ENCODE measurements at regions not wholly inside any gene's neighbourhood (a gene's known extent, or its start where the extent isn't known, plus 50 kb on each side); places are given as distances from the start of the nearest gene placed in this dataset.

DNA sequence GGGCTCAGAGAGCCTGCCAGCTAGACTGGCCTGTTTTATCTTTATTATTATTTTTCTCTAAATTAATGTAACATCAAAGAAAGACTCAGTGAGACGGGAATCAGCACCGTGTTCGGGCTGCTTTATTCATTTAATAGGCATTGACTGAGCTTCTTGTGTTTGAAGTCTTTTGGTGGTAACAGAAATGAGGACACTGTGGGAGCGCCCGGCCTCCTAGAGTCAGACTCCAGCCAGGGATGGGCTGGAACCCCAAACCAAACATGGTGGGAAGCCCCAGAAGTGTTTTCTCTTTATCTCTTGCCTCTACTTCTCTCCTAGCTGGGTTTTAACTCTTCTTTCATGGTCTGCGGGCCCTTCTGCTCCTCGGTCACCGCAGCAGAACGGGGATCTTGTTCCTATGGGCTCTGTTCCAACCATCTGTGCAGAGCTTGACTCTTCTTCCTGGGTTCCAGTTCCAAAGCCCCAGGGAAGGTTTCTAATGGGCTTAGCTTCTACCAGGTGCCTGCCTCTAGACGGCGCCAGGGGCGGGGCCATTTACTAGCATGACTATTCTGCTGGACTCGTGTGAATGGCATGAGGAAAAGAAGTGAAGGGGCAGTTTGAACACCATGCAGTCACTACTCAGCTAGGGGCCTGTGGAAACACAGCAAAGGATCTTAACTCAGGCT is 123.8 kb downstream of the FGF18 start:
- peaks cover 7% of the 10 kb centered on the region; the same call in 1 of the 2 replicates for H3K9me3 Mint-ChIP-seq
- ChIA-PET CTCF (interaction anchor here (1.0 to 1.4 kb wide), 2 partner anchors 59 to 315 kb away, joined by 3 read pairs; no protein-coding TSS in a partner anchor), POLR2A (no interaction called here)
- DNase-seq (ENCODE audit: low spot score) (no peak), ATAC-seq (no peak)
- H3K27ac Mint-ChIP-seq, result no peak overlapping the region
- no peak for TF ChIP-seq ZMAT4 (CRISPR knock-in tag; IDR thresholded peaks at IDR 0.05)
- TF ChIP-seq, protein P1, sequence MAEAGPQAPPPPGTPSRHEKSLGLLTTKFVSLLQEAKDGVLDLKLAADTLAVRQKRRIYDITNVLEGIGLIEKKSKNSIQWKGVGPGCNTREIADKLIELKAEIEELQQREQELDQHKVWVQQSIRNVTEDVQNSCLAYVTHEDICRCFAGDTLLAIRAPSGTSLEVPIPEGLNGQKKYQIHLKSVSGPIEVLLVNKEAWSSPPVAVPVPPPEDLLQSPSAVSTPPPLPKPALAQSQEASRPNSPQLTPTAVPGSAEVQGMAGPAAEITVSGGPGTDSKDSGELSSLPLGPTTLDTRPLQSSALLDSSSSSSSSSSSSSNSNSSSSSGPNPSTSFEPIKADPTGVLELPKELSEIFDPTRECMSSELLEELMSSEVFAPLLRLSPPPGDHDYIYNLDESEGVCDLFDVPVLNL (CRISPR knock-in tag; IDR thresholded peaks at IDR 0.05; ENCODE audit: borderline replicate concordance, low read depth), result no peak
- TF ChIP-seq OVOL2 (CRISPR knock-in tag; IDR thresholded peaks at IDR 0.05; ENCODE audit: borderline replicate concordance), result no peak
- TF ChIP-seq TCF7 (CRISPR knock-in tag; IDR thresholded peaks at IDR 0.05; ENCODE audit: low read depth), result no peak
- no peak for TF ChIP-seq IRF2 (CRISPR knock-in tag; IDR thresholded peaks at IDR 0.05; ENCODE audit: borderline replicate concordance, low read depth)
- TF ChIP-seq ZNF281 (CRISPR knock-in tag; IDR thresholded peaks at IDR 0.05), result no peak
- no peak for TF ChIP-seq SMAD4 (CRISPR knock-in tag; IDR thresholded peaks at IDR 0.05)
- TF ChIP-seq JAZF1 (CRISPR knock-in tag; IDR thresholded peaks at IDR 0.05), result no peak
- no peak for TF ChIP-seq GTF2I (CRISPR knock-in tag; conservative IDR thresholded peaks at IDR 0.05)
- no peak for TF ChIP-seq TP53 (CRISPR knock-in tag; IDR thresholded peaks at IDR 0.05)
- no peak for TF ChIP-seq NR2C2 (CRISPR knock-in tag; IDR thresholded peaks at IDR 0.05)
- TF ChIP-seq STAT6 (CRISPR knock-in tag; conservative IDR thresholded peaks at IDR 0.05; ENCODE audit: low read depth), result no peak
- TF ChIP-seq FOXP4 (CRISPR knock-in tag; IDR thresholded peaks at IDR 0.05), result no peak
- no peak for TF ChIP-seq TEAD1 (CRISPR knock-in tag; IDR thresholded peaks at IDR 0.05)
- no peak for TF ChIP-seq ZNF423 (CRISPR knock-in tag; IDR thresholded peaks at IDR 0.05)
- TF ChIP-seq, protein P2, sequence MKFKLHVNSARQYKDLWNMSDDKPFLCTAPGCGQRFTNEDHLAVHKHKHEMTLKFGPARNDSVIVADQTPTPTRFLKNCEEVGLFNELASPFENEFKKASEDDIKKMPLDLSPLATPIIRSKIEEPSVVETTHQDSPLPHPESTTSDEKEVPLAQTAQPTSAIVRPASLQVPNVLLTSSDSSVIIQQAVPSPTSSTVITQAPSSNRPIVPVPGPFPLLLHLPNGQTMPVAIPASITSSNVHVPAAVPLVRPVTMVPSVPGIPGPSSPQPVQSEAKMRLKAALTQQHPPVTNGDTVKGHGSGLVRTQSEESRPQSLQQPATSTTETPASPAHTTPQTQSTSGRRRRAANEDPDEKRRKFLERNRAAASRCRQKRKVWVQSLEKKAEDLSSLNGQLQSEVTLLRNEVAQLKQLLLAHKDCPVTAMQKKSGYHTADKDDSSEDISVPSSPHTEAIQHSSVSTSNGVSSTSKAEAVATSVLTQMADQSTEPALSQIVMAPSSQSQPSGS (CRISPR knock-in tag; IDR thresholded peaks at IDR 0.05; ENCODE audit: borderline replicate concordance, low read depth), result no peak
- TF ChIP-seq PRRX2 (CRISPR knock-in tag; IDR thresholded peaks at IDR 0.05), result no peak
- TF ChIP-seq, protein P3, sequence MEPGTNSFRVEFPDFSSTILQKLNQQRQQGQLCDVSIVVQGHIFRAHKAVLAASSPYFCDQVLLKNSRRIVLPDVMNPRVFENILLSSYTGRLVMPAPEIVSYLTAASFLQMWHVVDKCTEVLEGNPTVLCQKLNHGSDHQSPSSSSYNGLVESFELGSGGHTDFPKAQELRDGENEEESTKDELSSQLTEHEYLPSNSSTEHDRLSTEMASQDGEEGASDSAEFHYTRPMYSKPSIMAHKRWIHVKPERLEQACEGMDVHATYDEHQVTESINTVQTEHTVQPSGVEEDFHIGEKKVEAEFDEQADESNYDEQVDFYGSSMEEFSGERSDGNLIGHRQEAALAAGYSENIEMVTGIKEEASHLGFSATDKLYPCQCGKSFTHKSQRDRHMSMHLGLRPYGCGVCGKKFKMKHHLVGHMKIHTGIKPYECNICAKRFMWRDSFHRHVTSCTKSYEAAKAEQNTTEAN (CRISPR knock-in tag; IDR thresholded peaks at IDR 0.05), result no peak
- TF ChIP-seq, protein P4, sequence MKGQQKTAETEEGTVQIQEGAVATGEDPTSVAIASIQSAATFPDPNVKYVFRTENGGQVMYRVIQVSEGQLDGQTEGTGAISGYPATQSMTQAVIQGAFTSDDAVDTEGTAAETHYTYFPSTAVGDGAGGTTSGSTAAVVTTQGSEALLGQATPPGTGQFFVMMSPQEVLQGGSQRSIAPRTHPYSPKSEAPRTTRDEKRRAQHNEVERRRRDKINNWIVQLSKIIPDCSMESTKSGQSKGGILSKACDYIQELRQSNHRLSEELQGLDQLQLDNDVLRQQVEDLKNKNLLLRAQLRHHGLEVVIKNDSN (CRISPR knock-in tag; IDR thresholded peaks at IDR 0.05), result no peak
- H3K27me3 Mint-ChIP-seq (ENCODE audit: low read depth), result peaks cover 6% of the 10 kb centered on the region; the same call in 1 of the 2 replicates
- no peaks in the 10 kb centered on the region for H3K4me1 Mint-ChIP-seq
- no peak overlapping the region for H3K4me3 Mint-ChIP-seq
- H3K36me3 Mint-ChIP-seq, result no peaks in the 10 kb centered on the region

Data from WTC11 (cell line).